ENCODE measurements at regions not wholly inside any gene's neighbourhood (a gene's known extent, or its start where the extent isn't known, plus 50 kb on each side); places are given as distances from the start of the nearest gene placed in this dataset.

DNA sequence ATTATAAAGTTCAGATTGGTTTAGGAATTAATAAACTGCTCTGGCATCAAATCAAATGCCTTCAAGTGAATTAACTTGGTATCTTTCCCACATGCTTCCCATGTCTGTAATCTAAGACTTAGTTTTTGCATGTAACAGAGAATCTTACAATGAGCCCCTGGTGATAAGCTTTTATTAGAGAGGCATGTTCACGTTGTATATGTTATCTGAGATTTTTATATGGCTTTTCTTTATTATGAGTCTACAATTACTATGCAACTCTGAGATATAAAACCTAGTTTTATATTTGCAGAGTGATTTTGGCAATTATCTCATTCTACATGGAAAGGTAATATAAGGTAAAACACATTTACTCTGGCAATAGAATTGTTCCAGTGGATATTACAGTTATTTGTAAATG, 1578.4 kb upstream of the IGFBP7 start:
- no peak for DNase-seq (ENCODE audit: low read depth)

- DNase-seq (ENCODE audit: low read depth) = no peak
Measured at GRCh38 chr4:58679886-58680285, 1569.7 kb upstream of the IGFBP7 start.

DNA sequence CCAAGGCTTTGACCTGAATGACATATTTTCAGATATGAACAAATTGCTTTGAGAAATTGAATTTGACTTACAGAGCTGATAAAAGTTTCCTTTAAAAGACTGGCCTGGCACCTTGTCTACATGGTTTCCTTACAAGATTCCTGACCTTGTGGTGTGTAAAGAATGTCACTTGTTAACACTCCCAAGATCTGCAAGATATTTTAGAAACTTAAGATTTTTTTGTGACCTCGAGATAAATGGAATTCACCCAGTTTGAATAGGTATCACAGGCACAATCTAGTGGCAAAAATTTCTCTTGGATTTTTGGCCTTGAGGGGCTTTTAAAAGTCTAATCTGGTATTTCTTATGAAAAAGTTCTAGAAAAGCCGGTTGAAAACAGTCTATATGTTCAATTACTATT, 1568.9 kb upstream of the IGFBP7 start:
- DNase-seq (ENCODE audit: low read depth) = no peak

DNA sequence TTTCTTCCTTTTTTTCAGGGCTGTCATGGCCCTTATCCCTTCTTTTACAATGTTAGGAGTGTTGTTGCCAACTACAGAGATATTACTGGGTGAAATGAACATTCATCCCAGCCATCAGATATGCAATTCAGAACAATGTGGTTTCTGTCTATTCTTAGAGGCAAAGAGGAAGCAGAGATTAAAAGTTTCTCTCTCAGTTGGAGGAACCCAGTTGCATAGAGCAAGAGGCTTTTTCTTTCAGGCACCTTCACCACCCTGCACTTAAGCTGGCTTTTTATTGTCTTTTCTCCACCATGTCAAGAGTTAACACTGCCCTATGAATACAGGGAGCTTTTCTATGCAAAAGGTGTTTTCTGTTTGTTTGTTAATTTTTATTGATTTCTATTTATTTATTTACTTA, 1559.6 kb upstream of the IGFBP7 start:
- no peak for DNase-seq (ENCODE audit: low read depth)

DNA sequence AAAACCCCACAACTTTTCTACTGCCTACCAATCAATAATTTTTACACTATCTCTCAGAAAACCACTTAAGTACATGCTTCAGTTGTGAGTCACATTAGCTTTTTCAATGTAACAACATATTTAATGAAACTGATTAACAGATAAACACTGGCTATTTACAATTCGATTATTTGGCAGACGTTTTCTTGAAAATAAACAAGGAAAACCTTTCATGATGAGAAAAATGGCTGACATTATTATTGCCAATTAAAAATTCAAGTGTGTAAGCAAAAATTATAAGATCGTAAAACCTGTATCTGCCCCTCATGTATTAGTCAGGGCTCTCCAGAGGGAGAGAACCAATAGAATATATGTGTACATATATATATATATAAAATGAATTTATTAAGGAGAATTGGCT, 1555.5 kb upstream of the IGFBP7 start:
- no peak for DNase-seq (ENCODE audit: low read depth)

GRCh38 chr4:58658701-58659100, 1548.5 kb upstream of the IGFBP7 start:
- no peak for DNase-seq (ENCODE audit: low read depth)

GRCh38 chr4:58653251-58653650, 1543.1 kb upstream of the IGFBP7 start:
- DNase-seq (ENCODE audit: low read depth) = no peak

GRCh38 chr4:58649226-58649625, 1539.0 kb upstream of the IGFBP7 start:
- no peak for DNase-seq (ENCODE audit: low read depth)

DNA sequence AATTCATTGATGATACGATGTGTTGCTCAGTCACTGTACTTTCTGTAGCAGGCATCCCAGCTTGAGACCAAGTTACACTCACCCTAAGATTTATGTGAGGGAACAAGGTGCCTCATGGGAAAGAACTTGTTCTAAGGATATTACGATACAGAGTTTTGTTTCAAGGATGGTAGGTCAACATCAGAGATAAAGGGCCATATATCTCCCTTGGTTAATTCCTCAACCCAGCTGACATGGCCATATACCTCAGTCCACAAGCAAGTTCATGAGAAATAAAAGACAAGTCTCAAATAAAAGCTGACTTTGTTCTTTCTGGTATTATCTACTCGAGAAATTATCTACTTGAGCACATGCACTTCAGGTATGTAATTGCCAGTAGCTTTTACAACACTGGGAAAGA, 1535.9 kb upstream of the IGFBP7 start:
- DNase-seq (ENCODE audit: low read depth) = no peak

- no peak for DNase-seq (ENCODE audit: low read depth)
Measured at GRCh38 chr4:58644549-58644948, 1534.4 kb upstream of the IGFBP7 start.

DNA sequence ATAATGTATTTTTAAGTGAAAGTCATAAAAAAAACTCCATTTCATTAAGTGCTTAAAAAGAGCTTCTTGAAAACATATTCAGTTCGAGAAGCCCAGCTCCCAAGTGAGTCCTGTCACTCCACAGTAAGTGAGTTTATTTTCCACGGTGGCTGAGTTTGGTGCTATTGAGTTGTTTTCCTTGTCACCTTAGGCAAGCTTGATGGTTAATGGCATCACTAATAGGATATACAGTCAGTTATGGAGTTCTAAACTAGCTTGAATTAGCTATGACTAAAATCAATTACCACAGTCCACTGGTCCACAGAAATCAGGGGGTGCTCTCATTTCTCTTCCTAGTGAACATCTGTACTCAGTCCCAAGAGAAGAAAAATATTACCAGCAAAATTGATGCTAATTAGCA, 1526.2 kb upstream of the IGFBP7 start:
- no peak for DNase-seq (ENCODE audit: low read depth)

DNA sequence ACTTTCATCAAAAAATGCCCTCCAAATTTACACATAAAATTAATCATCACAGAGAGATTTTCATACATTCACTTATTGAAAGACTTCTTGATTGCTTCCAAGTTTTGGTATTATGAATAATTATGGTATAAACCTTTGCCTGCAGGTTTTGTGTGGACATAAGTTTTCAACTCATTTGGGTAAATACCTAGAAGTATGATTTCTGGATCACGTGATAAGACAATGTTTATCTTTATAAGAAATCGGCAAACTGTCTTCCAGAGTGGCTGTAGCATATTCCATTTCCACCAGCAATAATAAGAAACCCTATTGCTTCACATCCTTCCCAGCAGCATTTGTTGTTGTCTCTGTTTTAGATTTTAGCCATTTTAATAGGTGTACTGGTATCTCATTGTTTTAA, 1507.0 kb upstream of the IGFBP7 start:
- DNase-seq (ENCODE audit: low read depth) = no peak

GRCh38 chr4:58611012-58611411, 1500.8 kb upstream of the IGFBP7 start:
- no peak for DNase-seq (ENCODE audit: low read depth)

GRCh38 chr4:58606303-58606702, 1496.1 kb upstream of the IGFBP7 start:
- DNase-seq (ENCODE audit: low read depth) = no peak

DNA sequence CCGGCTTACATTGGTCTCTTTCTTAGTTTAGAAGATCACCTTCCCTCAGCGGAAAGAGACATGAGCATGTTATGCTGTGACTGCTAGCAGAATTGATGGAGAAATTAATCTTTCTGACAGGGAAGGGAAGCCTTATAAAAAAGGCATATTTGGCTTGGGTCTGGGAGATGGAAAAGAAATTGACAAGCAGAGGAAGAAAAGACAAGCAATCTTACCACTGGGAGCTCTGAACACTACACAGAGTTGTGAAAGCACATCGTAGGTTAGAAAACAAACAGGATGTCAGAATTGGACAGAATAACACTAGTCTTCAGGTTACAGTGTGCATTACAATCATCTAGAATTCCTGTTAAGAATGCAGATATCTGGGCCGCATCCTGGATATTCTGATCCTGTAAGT, 1493.8 kb upstream of the IGFBP7 start:
- DNase-seq (ENCODE audit: low read depth) = no peak

DNA sequence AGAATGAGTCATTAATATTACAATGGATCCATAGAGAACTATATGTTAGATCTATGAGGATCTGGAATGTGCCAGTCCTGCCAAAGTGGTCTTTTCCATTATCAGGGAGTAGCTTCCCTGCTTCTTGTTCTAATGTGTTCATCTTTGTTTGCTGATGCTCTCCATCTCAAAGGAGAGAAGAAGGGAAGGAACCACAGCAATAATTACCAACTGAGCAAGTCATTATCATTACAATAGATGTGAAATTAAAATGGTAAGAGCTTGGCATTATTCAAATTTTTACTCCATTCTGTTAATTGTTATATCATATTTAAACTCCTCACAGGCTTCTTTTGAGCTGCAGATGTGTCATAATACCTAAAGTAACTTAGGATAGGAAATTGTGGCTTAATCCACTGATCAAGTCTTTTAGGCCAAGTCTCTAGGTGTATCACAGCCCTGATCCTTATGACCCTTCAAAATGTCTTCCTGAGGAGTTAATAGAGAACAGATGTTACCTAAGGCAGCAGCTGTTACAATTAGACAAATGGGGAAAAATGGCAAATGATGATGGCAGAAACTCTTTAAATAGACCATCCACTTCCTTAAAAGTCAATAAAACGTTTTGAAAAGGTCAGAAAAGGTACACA, 1492.7 kb upstream of the IGFBP7 start:
- no peak for DNase-seq (ENCODE audit: low read depth)

DNA sequence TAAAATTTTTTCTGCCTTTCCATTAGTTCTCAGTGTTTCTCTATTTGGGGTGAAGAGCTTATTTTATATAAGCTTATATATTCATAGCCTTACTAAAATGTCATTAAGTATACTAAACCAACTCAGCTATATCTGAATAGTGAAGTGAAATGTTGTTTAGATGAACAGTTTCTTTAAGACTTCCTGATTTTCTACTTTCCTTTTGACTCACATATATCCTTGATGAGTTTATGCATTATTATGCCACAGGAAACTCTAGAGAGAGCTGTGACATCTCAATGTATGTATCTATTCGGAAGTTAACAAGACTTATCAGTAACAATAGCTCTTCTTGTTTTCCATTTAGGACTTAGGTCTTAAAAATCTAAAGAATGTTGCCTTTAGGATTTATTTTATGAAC, 1491.8 kb upstream of the IGFBP7 start:
- no peak for DNase-seq (ENCODE audit: low read depth)

- no peak for DNase-seq (ENCODE audit: low read depth)
Measured at GRCh38 chr4:58600290-58600689, 1490.1 kb upstream of the IGFBP7 start.

GRCh38 chr4:58590722-58591121, 1480.5 kb upstream of the IGFBP7 start:
- DNase-seq (ENCODE audit: low read depth) = no peak

DNA sequence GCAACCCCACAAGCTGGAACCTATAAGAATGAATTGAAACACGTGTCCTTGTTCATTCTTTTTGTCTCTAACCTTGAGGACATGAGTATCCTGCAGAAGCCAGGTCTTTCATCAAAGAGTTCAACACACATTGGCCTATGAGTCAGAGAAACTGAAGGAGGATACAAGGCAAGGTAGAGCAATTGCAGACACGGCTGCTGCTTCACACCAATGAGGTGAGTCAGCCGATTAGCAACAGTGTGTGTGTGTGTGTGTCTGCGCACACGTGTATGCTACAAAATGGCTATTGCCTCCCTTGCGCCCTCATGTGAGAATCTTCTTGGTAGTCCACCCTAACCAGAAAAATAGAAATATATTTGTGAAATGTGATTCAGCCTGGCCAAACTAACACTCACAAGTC, 1477.7 kb upstream of the IGFBP7 start:
- no peak for DNase-seq (ENCODE audit: low read depth)

DNA sequence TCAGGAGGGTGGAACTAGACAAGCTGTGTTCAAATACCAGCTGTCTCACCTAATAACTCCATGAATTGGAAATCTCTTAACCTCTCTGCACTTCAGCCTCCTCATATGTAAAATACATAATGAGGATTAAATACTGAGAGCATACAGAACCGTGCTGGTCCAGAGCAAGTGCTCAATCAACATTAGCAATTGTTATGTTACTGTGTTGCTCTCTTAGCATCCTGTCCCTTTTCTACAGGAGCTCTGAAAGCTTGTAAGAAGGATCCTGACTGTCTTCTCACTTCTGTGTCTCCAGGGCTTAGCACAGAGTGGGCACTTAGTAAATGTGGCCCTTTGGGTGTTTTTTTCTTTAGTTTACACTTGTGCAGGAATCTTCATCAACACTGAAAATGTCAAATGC, 1456.1 kb upstream of the IGFBP7 start:
- no peak for DNase-seq (ENCODE audit: low read depth)

DNA sequence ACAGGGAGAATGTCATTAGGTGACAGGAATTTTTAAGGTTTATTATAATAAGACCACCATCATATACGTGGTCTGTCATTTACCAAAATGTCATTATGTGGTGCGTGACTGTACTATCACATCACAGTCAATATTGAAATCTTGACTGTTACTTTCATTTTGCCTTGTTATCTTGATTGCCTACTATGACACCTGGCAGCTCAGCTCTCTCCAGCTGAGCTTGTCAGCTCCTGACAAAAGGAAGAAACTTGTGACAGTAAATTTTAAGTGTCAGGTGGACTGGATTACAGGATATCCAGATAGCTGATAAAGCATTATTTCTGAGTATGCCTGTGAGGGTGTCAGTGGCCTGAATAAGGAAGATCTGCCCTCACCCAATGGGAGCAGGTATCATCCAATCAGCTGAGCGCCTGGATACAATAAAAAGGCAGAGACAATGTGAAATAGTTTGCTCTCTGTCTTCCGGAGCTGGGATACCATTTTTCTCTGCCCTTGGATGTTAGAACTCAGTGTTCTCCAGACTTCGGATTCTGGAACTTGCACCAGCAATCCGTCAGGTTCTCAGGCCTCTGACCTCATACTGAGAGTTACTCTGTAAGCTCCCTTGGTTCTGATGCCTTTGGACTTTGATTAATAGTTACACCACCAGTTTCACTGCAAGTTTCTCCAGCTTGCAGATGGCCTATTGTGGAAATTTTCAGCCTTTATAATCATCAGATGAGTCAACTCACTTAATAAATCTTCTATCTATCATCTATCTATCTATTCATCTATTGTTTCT, 1454.7 kb upstream of the IGFBP7 start:
- DNase-seq (ENCODE audit: low read depth) = no peak

DNA sequence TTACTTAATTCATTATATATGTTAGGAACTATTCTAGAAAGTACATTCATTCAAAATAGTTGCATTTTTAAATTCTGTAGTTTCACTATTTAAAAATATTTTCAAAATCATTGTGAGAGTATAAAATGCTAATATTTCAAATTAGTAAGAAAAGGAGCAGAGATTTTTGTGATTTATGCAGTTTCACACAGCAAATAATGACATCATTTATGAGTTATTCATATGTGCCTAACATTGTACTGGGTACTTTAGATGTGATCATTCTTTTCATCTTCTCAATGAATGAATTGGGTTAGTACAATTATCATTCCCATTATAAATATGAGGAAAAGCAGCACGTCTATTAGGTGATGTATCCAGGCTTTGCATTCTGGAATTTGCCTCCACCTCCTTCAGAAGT, 1451.0 kb upstream of the IGFBP7 start:
- no peak for DNase-seq (ENCODE audit: low read depth)

DNA sequence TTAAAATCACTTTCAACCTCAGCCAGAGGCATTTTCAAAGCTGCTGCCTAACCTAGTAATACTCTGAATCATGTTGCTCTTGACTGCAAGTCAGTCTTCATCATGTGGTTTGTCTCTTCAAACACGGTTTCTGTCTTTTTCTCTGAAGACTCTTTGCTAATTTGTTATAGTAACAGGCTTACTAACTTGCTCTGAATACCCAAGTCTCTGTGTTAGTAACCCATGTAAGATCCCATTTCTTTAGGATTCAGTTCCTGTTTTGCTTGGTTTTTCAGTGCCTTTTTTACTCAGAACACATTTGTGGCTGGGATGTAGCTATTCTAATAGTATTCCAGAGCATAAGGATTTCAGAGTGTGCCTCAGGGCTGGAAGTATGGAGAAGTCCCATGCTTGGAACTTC, 1450.6 kb upstream of the IGFBP7 start:
- no peak for DNase-seq (ENCODE audit: low read depth)
